ENCODE measurements at regions not wholly inside any gene's neighbourhood (a gene's known extent, or its start where the extent isn't known, plus 50 kb on each side); places are given as distances from the start of the nearest gene placed in this dataset.
A peak's percentile ranks its signal among the peaks of the same experiment; 100 is the strongest.

GRCh38 chr7:52781250-52781649, 254.2 kb upstream of the POM121L12 start:
- no peak overlapping the region for H4K5ac ChIP-seq (ENCODE audit: insufficient read length, low read depth, low read length)
- H2AFZ ChIP-seq (ENCODE audit: low read length), result 0 out of 2 replicates have a peak overlapping the region, but pooled peaks have one; percentile 71
- H2BK120ac ChIP-seq (replicated peaks; ENCODE audit: low read depth, low read length), result no peak overlapping the region
- no peaks in the 10 kb centered on the region for H3K79me2 ChIP-seq (ENCODE audit: control insufficient read depth in 1 of 2, insufficient read depth in 2 of 2, low read length in 2 of 2)
- H4K8ac ChIP-seq (ENCODE audit: extremely low read depth, insufficient read depth, low read length), result no peak overlapping the region
- WGBS, 2 experiments (ENCODE audit: extremely low coverage in 1 of 2, insufficient coverage in 1 of 2, insufficient read length in 1 of 2, insufficient replicate concordance in 2 of 2, low coverage in 1 of 2, low lambda C conversion rate in 2 of 2, missing lambda C conversion rate in 1 of 2), result 94% methylated on average over 4 of the region's 4 CpGs; no CpG with 5 or more reads in 1 of the 2 experiments
- CTCF ChIA-PET (ENCODE audit: partially characterized antibody), result interaction anchor here (0.6 kb wide), 1 partner anchor 16 kb away, joined by 3 read pairs; no protein-coding TSS in a partner anchor
- no peak overlapping the region for H3K56ac ChIP-seq (replicated peaks; ENCODE audit: insufficient read length, low read depth, low read length)
- no peaks in the 10 kb centered on the region for H3K9me3 ChIP-seq (ENCODE audit: insufficient read depth in 2 of 2, low read depth in 1 of 2, low read length in 1 of 2)
- POLR2A ChIA-PET (ENCODE audit: partially characterized antibody), result no interaction called here
- no peak overlapping the region for H3K27ac ChIP-seq (ENCODE audit: low read depth, low read length)
- no peaks in the 10 kb centered on the region for H4K20me1 ChIP-seq (replicated peaks in 1 of 2; ENCODE audit: control insufficient read depth in 1 of 2, insufficient read depth in 2 of 2, low read length in 2 of 2)
- no peak overlapping the region for H3K18ac ChIP-seq (ENCODE audit: extremely low read depth, low read length)
- H3K4ac ChIP-seq (replicated peaks; ENCODE audit: insufficient read length, low read depth, low read length), result no peak overlapping the region
- no peaks in the 10 kb centered on the region for H3K23me2 ChIP-seq (ENCODE audit: low read depth, low read length)
- H2BK12ac ChIP-seq (ENCODE audit: low read depth, low read length), result no peak overlapping the region
- no peaks in the 10 kb centered on the region for H3K27me3 ChIP-seq (replicated peaks in 1 of 4; ENCODE audit: control insufficient read depth in 3 of 4, extremely low read depth in 1 of 4, insufficient read depth in 3 of 4, low read length in 3 of 4)
- H2BK5ac ChIP-seq (ENCODE audit: low read depth, low read length), result no peak overlapping the region
- H4K91ac ChIP-seq (replicated peaks; ENCODE audit: insufficient read length, low read length), result no peak overlapping the region
- H2BK20ac ChIP-seq (ENCODE audit: low read length), result no peak overlapping the region
- H3K36me3 ChIP-seq (ENCODE audit: control insufficient read depth in 2 of 4, insufficient read depth in 4 of 4, low read length in 3 of 4), result no peaks in the 10 kb centered on the region
- DNase-seq (ENCODE audit: low read depth in 1 of 2, low spot score in 2 of 2) (no peak), FAIRE-seq (no peak)
- no peaks in the 10 kb centered on the region for H3K79me1 ChIP-seq (ENCODE audit: low read depth, low read length)
- no peak overlapping the region for H3K4me2 ChIP-seq (ENCODE audit: insufficient read depth in 1 of 2, low read depth in 2 of 2, low read length in 2 of 2)
- H2AK5ac ChIP-seq (ENCODE audit: low read depth, low read length), result no peak overlapping the region
- no peak overlapping the region for H2BK15ac ChIP-seq (ENCODE audit: low read length)
- no peak overlapping the region for H3K23ac ChIP-seq (ENCODE audit: insufficient read length)
- H3K4me3 ChIP-seq (ENCODE audit: extremely low read depth in 1 of 4, insufficient read depth in 2 of 4, low read depth in 3 of 4, low read length in 4 of 4), result no peak overlapping the region
- H3K9ac ChIP-seq (replicated peaks in 1 of 4; ENCODE audit: extremely low read depth in 1 of 4, low read depth in 3 of 4, low read length in 3 of 4), result no peak overlapping the region
- no peaks in the 10 kb centered on the region for H3K4me1 ChIP-seq (replicated peaks in 1 of 4; ENCODE audit: control insufficient read depth in 3 of 4, insufficient read depth in 4 of 4, low read length in 3 of 4)
- H3K14ac ChIP-seq (ENCODE audit: insufficient read length), result no peak overlapping the region
- TF ChIP-seq JUND (IDR thresholded peaks at IDR 0.05; ENCODE audit: low read length) (no peak), TAF7 (optimal IDR thresholded peaks at IDR 0.05; ENCODE audit: borderline replicate concordance, low read depth, low read length) (no peak), CTCF (IDR thresholded peaks at IDR 0.05; ENCODE audit: control extremely low read depth in 1 of 3, insufficient read depth in 1 of 3, low read depth in 1 of 3, low read length in 3 of 3) (no peak)

Measured in H1 (cell line).